ENCODE measurements at regions not wholly inside any gene's neighbourhood (a gene's known extent, or its start where the extent isn't known, plus 50 kb on each side); places are given as distances from the start of the nearest gene placed in this dataset.

DNA sequence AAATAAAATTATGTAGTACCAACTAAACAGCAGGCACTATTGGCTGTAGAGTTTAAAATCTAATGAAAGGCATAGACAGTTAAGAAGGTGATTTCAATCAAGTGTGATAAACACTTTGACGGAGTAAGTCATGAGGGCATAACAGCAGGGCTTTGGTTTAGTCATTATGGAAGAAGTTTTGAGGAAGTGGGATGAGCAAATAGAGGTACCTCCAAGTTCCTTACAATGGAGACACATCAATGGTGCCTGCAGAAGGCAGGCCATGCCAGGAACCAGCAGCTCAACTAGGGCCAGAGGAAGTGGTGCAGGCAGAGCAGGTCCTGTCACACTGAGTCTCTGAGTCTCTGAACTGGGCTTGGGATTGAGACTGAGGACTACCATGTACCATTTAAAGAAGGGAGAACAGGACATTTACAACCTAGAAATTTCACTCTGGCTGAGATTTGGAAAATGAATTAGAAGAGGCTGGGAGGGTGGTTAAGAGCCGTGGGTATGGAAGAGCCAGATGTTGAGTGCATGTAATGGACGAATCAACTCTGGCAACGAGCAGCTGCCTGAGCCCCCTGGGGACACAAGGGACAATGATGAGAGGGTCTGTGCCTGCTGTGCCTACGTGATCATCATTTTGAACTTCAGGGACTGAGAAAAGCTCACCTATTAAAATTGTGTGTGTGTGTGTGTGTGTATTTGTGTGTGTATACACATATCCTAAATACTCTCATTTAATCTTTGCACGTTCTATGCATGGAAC is 208.7 kb upstream of the POM121L12 start:
- 66 to 77% (median 69%) methylated on average over 6 of the region's 6 CpGs for WGBS, 3 donors
- H3K4me3 ChIP-seq (ENCODE audit: low read depth in 1 of 3, low read length in 3 of 3): no peak overlapping the region
- H3K27me3 ChIP-seq (ENCODE audit: control insufficient read depth in 3 of 3, insufficient read depth in 3 of 3, low read length in 3 of 3): no peaks in the 10 kb centered on the region
- no peak for DNase-seq
- no peak overlapping the region for H3K27ac ChIP-seq (ENCODE audit: low read depth in 1 of 3, low read length in 2 of 3)
- FAIRE-seq: no peak
- H3K9me3 ChIP-seq (ENCODE audit: control insufficient read depth in 2 of 2, insufficient read depth in 1 of 2, low read depth in 1 of 2, low read length in 1 of 2): peaks cover 3 to 8% of the 10 kb centered on the region in 2 donors
- no peaks in the 10 kb centered on the region for H3K36me3 ChIP-seq (ENCODE audit: control insufficient read depth in 3 of 3, insufficient read depth in 2 of 3, low read depth in 1 of 3, low read length in 3 of 3)
- no peaks in the 10 kb centered on the region for H3K4me1 ChIP-seq (ENCODE audit: control insufficient read depth in 3 of 3, insufficient read depth in 2 of 3, low read depth in 1 of 3, low read length in 2 of 3)

- Histone ChIP-seq H3K9me3 (ENCODE audit: control insufficient read depth in 2 of 2, insufficient read depth in 1 of 2, low read depth in 1 of 2, low read length in 1 of 2) (peaks cover 3 to 13% of the 10 kb centered on the region in 2 donors), H3K27me3 (ENCODE audit: control insufficient read depth in 3 of 3, insufficient read depth in 3 of 3, low read length in 3 of 3) (no peaks in the 10 kb centered on the region), H3K4me3 (ENCODE audit: low read depth in 1 of 3, low read length in 3 of 3) (no peak overlapping the region), H3K27ac (ENCODE audit: low read depth in 1 of 3, low read length in 2 of 3) (no peak overlapping the region), H3K36me3 (ENCODE audit: control insufficient read depth in 3 of 3, insufficient read depth in 2 of 3, low read depth in 1 of 3, low read length in 3 of 3) (no peaks in the 10 kb centered on the region), H3K4me1 (ENCODE audit: control insufficient read depth in 3 of 3, insufficient read depth in 2 of 3, low read depth in 1 of 3, low read length in 2 of 3) (no peaks in the 10 kb centered on the region)
- 24 to 43% (median 29%) methylated on average over 3 of the region's 3 CpGs for WGBS, 3 donors
- FAIRE-seq: no peak
- no peak for DNase-seq
These were observed 209.8 kb upstream of the POM121L12 start for GRCh38 chr7:52825611-52826010.

DNA sequence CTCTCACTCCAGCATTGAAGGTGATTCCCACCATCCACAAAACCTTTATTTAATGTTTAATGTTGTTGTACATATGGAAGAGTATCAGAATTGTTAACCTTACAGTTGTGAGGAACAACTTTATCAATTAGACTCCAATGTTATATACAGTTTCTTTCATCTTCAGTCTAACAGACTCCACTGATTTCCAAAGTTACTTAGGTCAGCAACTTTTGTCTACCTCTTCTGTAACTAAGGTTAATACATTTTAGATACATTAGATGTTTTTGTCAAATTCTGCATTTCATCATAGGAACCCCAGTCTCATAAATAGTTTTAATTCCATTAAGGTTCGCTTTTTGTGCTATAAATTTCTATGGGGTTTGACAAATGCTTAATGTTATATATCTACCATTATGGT is 223.9 kb upstream of the POM121L12 start:
- 67 to 83% (median 82%) methylated on average over 1 of the region's 1 CpG for WGBS, 3 donors
- Histone ChIP-seq H3K4me1 (ENCODE audit: control insufficient read depth in 3 of 3, insufficient read depth in 2 of 3, low read depth in 1 of 3, low read length in 2 of 3) (no peaks in the 10 kb centered on the region), H3K27me3 (ENCODE audit: control insufficient read depth in 3 of 3, insufficient read depth in 3 of 3, low read length in 3 of 3) (no peaks in the 10 kb centered on the region), H3K27ac (ENCODE audit: low read depth in 1 of 3, low read length in 2 of 3) (no peak overlapping the region), H3K4me3 (ENCODE audit: low read depth in 1 of 3, low read length in 3 of 3) (no peak overlapping the region), H3K36me3 (ENCODE audit: control insufficient read depth in 3 of 3, insufficient read depth in 2 of 3, low read depth in 1 of 3, low read length in 3 of 3) (no peaks in the 10 kb centered on the region), H3K9me3 (ENCODE audit: control insufficient read depth in 2 of 2, insufficient read depth in 1 of 2, low read depth in 1 of 2, low read length in 1 of 2) (peaks cover 0 to 7% of the 10 kb centered on the region in 2 donors)
- no peak for FAIRE-seq
- no peak for DNase-seq

- FAIRE-seq (no peak), DNase-seq (no peak)
- 83 to 89% (median 84%) methylated on average over 9 of the region's 9 CpGs for WGBS, 3 donors
- H3K36me3 ChIP-seq (ENCODE audit: control insufficient read depth in 3 of 3, insufficient read depth in 2 of 3, low read depth in 1 of 3, low read length in 3 of 3): no peaks in the 10 kb centered on the region
- no peak overlapping the region for H3K4me3 ChIP-seq (ENCODE audit: low read depth in 1 of 3, low read length in 3 of 3)
- no peaks in the 10 kb centered on the region for H3K9me3 ChIP-seq (ENCODE audit: control insufficient read depth in 2 of 2, insufficient read depth in 1 of 2, low read depth in 1 of 2, low read length in 1 of 2)
- no peaks in the 10 kb centered on the region for H3K27me3 ChIP-seq (ENCODE audit: control insufficient read depth in 3 of 3, insufficient read depth in 3 of 3, low read length in 3 of 3)
- H3K4me1 ChIP-seq (ENCODE audit: control insufficient read depth in 3 of 3, insufficient read depth in 2 of 3, low read depth in 1 of 3, low read length in 2 of 3): no peaks in the 10 kb centered on the region
- H3K27ac ChIP-seq (ENCODE audit: low read depth in 1 of 3, low read length in 2 of 3): no peak overlapping the region
These were observed 235.6 kb upstream of the POM121L12 start for GRCh38 chr7:52799817-52800216.

DNA sequence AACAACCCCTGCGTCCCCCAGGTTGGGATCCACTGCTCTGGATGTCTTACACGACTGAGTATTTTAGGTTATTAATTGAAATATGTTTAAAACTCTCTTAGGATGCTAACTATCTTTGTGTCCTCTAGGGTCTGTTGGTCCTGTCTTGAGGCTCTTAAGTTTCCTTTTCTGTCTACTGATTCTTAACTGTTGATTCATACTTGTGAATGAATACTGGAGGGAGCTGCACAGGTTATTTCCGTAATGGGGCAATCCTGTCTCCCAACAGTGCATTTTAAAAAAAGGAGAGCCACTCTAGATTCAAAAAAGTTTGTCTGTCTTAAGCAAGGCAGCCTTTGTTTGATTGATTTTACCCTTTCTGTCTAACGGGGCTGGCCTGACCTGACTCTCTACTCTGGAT is 237.6 kb upstream of the POM121L12 start:
- no peaks in the 10 kb centered on the region for H3K4me1 ChIP-seq (ENCODE audit: control insufficient read depth in 3 of 3, insufficient read depth in 2 of 3, low read depth in 1 of 3, low read length in 2 of 3)
- no peak overlapping the region for H3K27ac ChIP-seq (ENCODE audit: low read depth in 1 of 3, low read length in 2 of 3)
- 63 to 68% (median 67%) methylated on average over 4 of the region's 4 CpGs for WGBS, 3 donors
- FAIRE-seq (no peak), DNase-seq (no peak)
- H3K27me3 ChIP-seq (ENCODE audit: control insufficient read depth in 3 of 3, insufficient read depth in 3 of 3, low read length in 3 of 3): no peaks in the 10 kb centered on the region
- no peaks in the 10 kb centered on the region for H3K9me3 ChIP-seq (ENCODE audit: control insufficient read depth in 2 of 2, insufficient read depth in 1 of 2, low read depth in 1 of 2, low read length in 1 of 2)
- H3K36me3 ChIP-seq (ENCODE audit: control insufficient read depth in 3 of 3, insufficient read depth in 2 of 3, low read depth in 1 of 3, low read length in 3 of 3): no peaks in the 10 kb centered on the region
- no peak overlapping the region for H3K4me3 ChIP-seq (ENCODE audit: low read depth in 1 of 3, low read length in 3 of 3)

GRCh38 chr7:52794621-52795020 is 240.8 kb upstream of the POM121L12 start:
- DNase-seq: no peak
- Histone ChIP-seq H3K9me3 (ENCODE audit: control insufficient read depth in 2 of 2, insufficient read depth in 1 of 2, low read depth in 1 of 2, low read length in 1 of 2) (no peaks in the 10 kb centered on the region), H3K36me3 (ENCODE audit: control insufficient read depth in 3 of 3, insufficient read depth in 2 of 3, low read depth in 1 of 3, low read length in 3 of 3) (no peaks in the 10 kb centered on the region), H3K4me3 (ENCODE audit: low read depth in 1 of 3, low read length in 3 of 3) (no peak overlapping the region), H3K27ac (ENCODE audit: low read depth in 1 of 3, low read length in 2 of 3) (no peak overlapping the region), H3K4me1 (ENCODE audit: control insufficient read depth in 3 of 3, insufficient read depth in 2 of 3, low read depth in 1 of 3, low read length in 2 of 3) (no peaks in the 10 kb centered on the region), H3K27me3 (ENCODE audit: control insufficient read depth in 3 of 3, insufficient read depth in 3 of 3, low read length in 3 of 3) (no peaks in the 10 kb centered on the region)
- 77 to 96% (median 84%) methylated on average over 1 of the region's 1 CpG for WGBS, 3 donors
- no peak for FAIRE-seq

GRCh38 chr7:52791176-52791700 is 244.2 kb upstream of the POM121L12 start:
- Histone ChIP-seq H3K36me3 (ENCODE audit: control insufficient read depth in 3 of 3, insufficient read depth in 2 of 3, low read depth in 1 of 3, low read length in 3 of 3) (no peaks in the 10 kb centered on the region), H3K4me1 (ENCODE audit: control insufficient read depth in 3 of 3, insufficient read depth in 2 of 3, low read depth in 1 of 3, low read length in 2 of 3) (no peaks in the 10 kb centered on the region), H3K9me3 (ENCODE audit: control insufficient read depth in 2 of 2, insufficient read depth in 1 of 2, low read depth in 1 of 2, low read length in 1 of 2) (no peaks in the 10 kb centered on the region), H3K4me3 (ENCODE audit: low read depth in 1 of 3, low read length in 3 of 3) (no peak overlapping the region), H3K27me3 (ENCODE audit: control insufficient read depth in 3 of 3, insufficient read depth in 3 of 3, low read length in 3 of 3) (no peaks in the 10 kb centered on the region), H3K27ac (ENCODE audit: low read depth in 1 of 3, low read length in 2 of 3) (no peak overlapping the region)
- FAIRE-seq (no peak), DNase-seq (no peak)
- 71 to 85% (median 78%) methylated on average over 4 of the region's 4 CpGs for WGBS, 3 donors

DNA sequence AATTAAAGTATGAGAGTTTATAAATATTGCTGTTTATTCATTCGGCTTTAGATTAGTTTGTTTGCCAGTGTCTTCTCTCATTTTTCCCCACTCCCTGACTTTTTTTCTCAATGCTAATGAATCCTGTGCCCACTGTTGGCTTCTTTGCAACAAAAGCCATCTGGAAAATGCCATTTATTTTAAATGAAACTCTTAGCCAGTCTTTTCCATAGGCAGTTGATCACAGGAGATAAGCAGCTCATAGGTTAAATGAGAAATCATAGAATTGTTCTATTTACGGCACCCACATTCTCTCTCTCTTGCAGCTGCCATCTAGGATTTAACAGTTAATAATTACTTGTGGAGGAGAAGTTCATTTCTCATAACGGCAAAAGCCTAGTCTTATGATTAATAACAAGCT is 249.3 kb upstream of the POM121L12 start:
- H3K9me3 ChIP-seq (ENCODE audit: control insufficient read depth in 2 of 2, insufficient read depth in 1 of 2, low read depth in 1 of 2, low read length in 1 of 2): no peaks in the 10 kb centered on the region
- WGBS, 3 donors: 43 to 59% (median 43%) methylated on average over 3 of the region's 3 CpGs
- no peaks in the 10 kb centered on the region for H3K36me3 ChIP-seq (ENCODE audit: control insufficient read depth in 3 of 3, insufficient read depth in 2 of 3, low read depth in 1 of 3, low read length in 3 of 3)
- H3K4me1 ChIP-seq (ENCODE audit: control insufficient read depth in 3 of 3, insufficient read depth in 2 of 3, low read depth in 1 of 3, low read length in 2 of 3): no peaks in the 10 kb centered on the region
- H3K27ac ChIP-seq (ENCODE audit: low read depth in 1 of 3, low read length in 2 of 3): no peak overlapping the region
- H3K4me3 ChIP-seq (ENCODE audit: low read depth in 1 of 3, low read length in 3 of 3): no peak overlapping the region
- no peaks in the 10 kb centered on the region for H3K27me3 ChIP-seq (ENCODE audit: control insufficient read depth in 3 of 3, insufficient read depth in 3 of 3, low read length in 3 of 3)
- DNase-seq (no peak), FAIRE-seq (no peak)

DNA sequence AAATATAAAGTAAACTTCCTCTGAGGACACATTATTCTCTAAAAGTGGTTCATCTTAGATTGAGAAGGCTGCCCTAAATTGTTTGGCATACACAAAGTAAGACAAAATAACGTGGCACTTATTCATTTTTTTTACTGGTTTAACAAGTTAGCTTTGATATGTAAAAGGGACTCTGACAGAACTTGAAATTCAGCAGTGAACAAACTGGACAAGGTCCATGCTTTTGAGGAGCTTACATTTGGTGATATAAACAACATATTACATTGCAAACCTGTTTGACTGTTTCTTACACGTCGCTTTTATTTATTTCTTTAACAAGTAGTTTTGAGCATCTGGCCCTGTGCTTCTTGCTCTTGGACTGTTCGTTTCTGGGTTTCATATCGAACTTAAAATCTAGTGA is 253.1 kb upstream of the POM121L12 start:
- no peaks in the 10 kb centered on the region for H3K4me1 ChIP-seq (ENCODE audit: control insufficient read depth in 3 of 3, insufficient read depth in 2 of 3, low read depth in 1 of 3, low read length in 2 of 3)
- no peaks in the 10 kb centered on the region for H3K36me3 ChIP-seq (ENCODE audit: control insufficient read depth in 3 of 3, insufficient read depth in 2 of 3, low read depth in 1 of 3, low read length in 3 of 3)
- no peak overlapping the region for H3K4me3 ChIP-seq (ENCODE audit: low read depth in 1 of 3, low read length in 3 of 3)
- H3K27ac ChIP-seq (ENCODE audit: low read depth in 1 of 3, low read length in 2 of 3): no peak overlapping the region
- DNase-seq: no peak
- FAIRE-seq: no peak
- H3K27me3 ChIP-seq (ENCODE audit: control insufficient read depth in 3 of 3, insufficient read depth in 3 of 3, low read length in 3 of 3): no peaks in the 10 kb centered on the region
- peaks cover 0 to 4% of the 10 kb centered on the region in 2 donors for H3K9me3 ChIP-seq (ENCODE audit: control insufficient read depth in 2 of 2, insufficient read depth in 1 of 2, low read depth in 1 of 2, low read length in 1 of 2)
- 61 to 72% (median 67%) methylated on average over 5 of the region's 5 CpGs for WGBS, 3 donors
